ENCODE measurements at regions not wholly inside any gene's neighbourhood (a gene's known extent, or its start where the extent isn't known, plus 50 kb on each side); places are given as distances from the start of the nearest gene placed in this dataset.

- CTCF ChIA-PET = no interaction called here
- ATAC-seq (ENCODE audit: poor library complexity) = no peak
- H3K27me3 ChIP-seq (ENCODE audit: control insufficient read depth in 1 of 2, insufficient read depth in 2 of 2, low read length in 2 of 2) = no peaks in the 10 kb centered on the region
- H3K27ac Mint-ChIP-seq = no peak overlapping the region
- H3K36me3 ChIP-seq (ENCODE audit: insufficient read depth, low read length) = no peaks in the 10 kb centered on the region
- DNase-seq = peak in 2 of 14 experiments; percentile 3 to 9
- no peaks in the 10 kb centered on the region for H3K27me3 Mint-ChIP-seq
- H3K9me3 Mint-ChIP-seq = peaks cover under 1% of the 10 kb centered on the region
- no peaks in the 10 kb centered on the region for H3K4me1 ChIP-seq (ENCODE audit: insufficient read depth, low read length)
- no peak for TF ChIP-seq CTCF (IDR thresholded peaks at IDR 0.05)
- H3K27ac ChIP-seq (ENCODE audit: low read depth in 1 of 2, low read length in 2 of 2) = no peak overlapping the region
- no peak overlapping the region for H3K4me3 Mint-ChIP-seq
- no peaks in the 10 kb centered on the region for H3K4me1 Mint-ChIP-seq (ENCODE audit: low read depth)
- POLR2A ChIA-PET = no interaction called here
- no peaks in the 10 kb centered on the region for H3K36me3 Mint-ChIP-seq (ENCODE audit: low read depth)
- intact Hi-C loops (cut with DNase I, micrococcal nuclease) = no loop called here
- no peak overlapping the region for H3K4me3 ChIP-seq (ENCODE audit: low read length)
- H3K9me3 ChIP-seq (ENCODE audit: control insufficient read depth in 1 of 2, insufficient read depth in 1 of 2, low read length in 2 of 2) = no peaks in the 10 kb centered on the region
Observed at GRCh38 chr11:92384802-92385201, 160.2 kb downstream of the FAT3 start.

GRCh38 chr11:92386577-92386976 lies 162.0 kb downstream of the FAT3 start:
- H3K9me3 ChIP-seq (ENCODE audit: control insufficient read depth in 1 of 2, insufficient read depth in 1 of 2, low read length in 2 of 2) = no peaks in the 10 kb centered on the region
- ChIA-PET CTCF (no interaction called here), POLR2A (no interaction called here)
- H3K36me3 ChIP-seq (ENCODE audit: insufficient read depth, low read length) = no peaks in the 10 kb centered on the region
- Mint-ChIP-seq H3K27me3 (no peaks in the 10 kb centered on the region), H3K4me1 (ENCODE audit: low read depth) (no peaks in the 10 kb centered on the region), H3K4me3 (no peak overlapping the region), H3K9me3 (no peaks in the 10 kb centered on the region), H3K27ac (no peak overlapping the region), H3K36me3 (ENCODE audit: low read depth) (no peaks in the 10 kb centered on the region)
- H3K27me3 ChIP-seq (ENCODE audit: control insufficient read depth in 1 of 2, insufficient read depth in 2 of 2, low read length in 2 of 2) = no peaks in the 10 kb centered on the region
- no peak overlapping the region for H3K4me3 ChIP-seq (ENCODE audit: low read length)
- no peak for DNase-seq
- TF ChIP-seq CTCF (IDR thresholded peaks at IDR 0.05) = no peak
- no peak overlapping the region for H3K27ac ChIP-seq (ENCODE audit: low read depth in 1 of 2, low read length in 2 of 2)
- ATAC-seq (ENCODE audit: poor library complexity) = no peak
- no peaks in the 10 kb centered on the region for H3K4me1 ChIP-seq (ENCODE audit: insufficient read depth, low read length)
- intact Hi-C loops (cut with DNase I, micrococcal nuclease) = no loop called here

GRCh38 chr11:92387859-92388258 lies 163.2 kb downstream of the FAT3 start:
- Mint-ChIP-seq H3K36me3 (ENCODE audit: low read depth) (no peaks in the 10 kb centered on the region), H3K27ac (no peak overlapping the region), H3K4me1 (ENCODE audit: low read depth) (no peaks in the 10 kb centered on the region), H3K27me3 (no peaks in the 10 kb centered on the region), H3K4me3 (no peak overlapping the region), H3K9me3 (no peaks in the 10 kb centered on the region)
- DNase-seq (no peak), ATAC-seq (ENCODE audit: poor library complexity) (no peak)
- Histone ChIP-seq H3K27me3 (ENCODE audit: control insufficient read depth in 1 of 2, insufficient read depth in 2 of 2, low read length in 2 of 2) (no peaks in the 10 kb centered on the region), H3K4me3 (ENCODE audit: low read length) (no peak overlapping the region), H3K27ac (ENCODE audit: low read depth in 1 of 2, low read length in 2 of 2) (no peak overlapping the region), H3K4me1 (ENCODE audit: insufficient read depth, low read length) (no peaks in the 10 kb centered on the region), H3K9me3 (ENCODE audit: control insufficient read depth in 1 of 2, insufficient read depth in 1 of 2, low read length in 2 of 2) (no peaks in the 10 kb centered on the region), H3K36me3 (ENCODE audit: insufficient read depth, low read length) (no peaks in the 10 kb centered on the region)
- intact Hi-C loops (cut with DNase I, micrococcal nuclease) = no loop called here
- TF ChIP-seq CTCF (IDR thresholded peaks at IDR 0.05) = no peak
- ChIA-PET POLR2A (no interaction called here), CTCF (interaction anchor here (1.2 kb wide), 1 partner anchor 14 kb away, joined by 3 read pairs; no protein-coding TSS in a partner anchor)
